ENCODE measurements at regions not wholly inside any gene's neighbourhood (a gene's known extent, or its start where the extent isn't known, plus 50 kb on each side); places are given as distances from the start of the nearest gene placed in this dataset.
A peak's percentile ranks its signal among the peaks of the same experiment; 100 is the strongest.

GRCh38 chr14:71201840-71202239 is 294.6 kb downstream of the PCNX1 start:
- DNase-seq (ENCODE audit: low spot score), result no peak

- no peak for DNase-seq (ENCODE audit: low spot score)
These were observed 295.6 kb downstream of the PCNX1 start for GRCh38 chr14:71202881-71203280.

- no peak for DNase-seq (ENCODE audit: low spot score)
These were observed 296.0 kb downstream of the PCNX1 start for GRCh38 chr14:71203306-71203705.

GRCh38 chr14:71204231-71204630 is 297.0 kb downstream of the PCNX1 start:
- DNase-seq (ENCODE audit: low spot score), result no peak

- no peak for DNase-seq (ENCODE audit: low spot score)
These were observed 297.5 kb downstream of the PCNX1 start for GRCh38 chr14:71204768-71205167.

GRCh38 chr14:71206123-71206522 is 298.9 kb downstream of the PCNX1 start:
- DNase-seq (ENCODE audit: low spot score), result no peak

- DNase-seq (ENCODE audit: low spot score), result no peak
These were observed 299.6 kb downstream of the PCNX1 start for GRCh38 chr14:71206766-71207371.

GRCh38 chr14:71208702-71209357 is 301.6 kb downstream of the PCNX1 start:
- no peak for DNase-seq (ENCODE audit: low spot score)

GRCh38 chr14:71209888-71210287 is 302.6 kb downstream of the PCNX1 start:
- DNase-seq (ENCODE audit: low spot score), result no peak

- DNase-seq (ENCODE audit: low spot score), result peak; percentile 8
These were observed 304.8 kb downstream of the PCNX1 start for GRCh38 chr14:71212093-71212492.

GRCh38 chr14:71212683-71213107 is 305.4 kb downstream of the PCNX1 start:
- DNase-seq (ENCODE audit: low spot score), result peak; percentile 41

- no peak for DNase-seq (ENCODE audit: low spot score)
These were observed 307.0 kb downstream of the PCNX1 start for GRCh38 chr14:71214241-71214640.

- DNase-seq (ENCODE audit: low spot score), result peak; percentile 51
These were observed 313.2 kb downstream of the PCNX1 start for GRCh38 chr14:71220462-71220861.

GRCh38 chr14:71221119-71221518 is 313.9 kb downstream of the PCNX1 start:
- DNase-seq (ENCODE audit: low spot score), result no peak

GRCh38 chr14:71225113-71225512 is 317.9 kb downstream of the PCNX1 start:
- peak; percentile 37 for DNase-seq (ENCODE audit: low spot score)

GRCh38 chr14:71228711-71229110 is 321.5 kb downstream of the PCNX1 start:
- DNase-seq (ENCODE audit: low spot score), result no peak

GRCh38 chr14:71229875-71230274 is 322.6 kb downstream of the PCNX1 start:
- no peak for DNase-seq (ENCODE audit: low spot score)

GRCh38 chr14:71230897-71231296 is 323.6 kb downstream of the PCNX1 start:
- no peak for DNase-seq (ENCODE audit: low spot score)

- no peak for DNase-seq (ENCODE audit: low spot score)
These were observed 324.5 kb downstream of the PCNX1 start for GRCh38 chr14:71231521-71232393.

- DNase-seq (ENCODE audit: low spot score), result no peak
These were observed 325.2 kb downstream of the PCNX1 start for GRCh38 chr14:71232506-71232905.

- DNase-seq (ENCODE audit: low spot score), result no peak
These were observed 328.6 kb downstream of the PCNX1 start for GRCh38 chr14:71235875-71236274.

- no peak for DNase-seq (ENCODE audit: low spot score)
These were observed 329.2 kb downstream of the PCNX1 start for GRCh38 chr14:71236487-71236886.
